Muscle layer of duodenum (tissue), 2 donors: ENCODE measurements at regions not wholly inside any gene's neighbourhood (a gene's known extent, or its start where the extent isn't known, plus 50 kb on each side); places are given as distances from the start of the nearest gene placed in this dataset.

Source experiments
- H3K27ac ChIP-seq: one replicate; pipeline ENCODE4 v1.7.0; 2013; ENCODE audit warnings: mild to moderate bottlenecking, low read length
- H3K27me3 ChIP-seq: one replicate; pipeline ENCODE4 v1.7.0; 2013; ENCODE audit warnings: low read depth, mild to moderate bottlenecking, control low read depth, low read length
- H3K36me3 ChIP-seq, 2 donors: one replicate each; pipeline ENCODE4 v1.7.0; 2013; ENCODE audit warnings: low read length in 2 of 2, control low read depth in 1 of 2, mild to moderate bottlenecking in 1 of 2; ENCODE audit not compliant: insufficient read depth in 2 of 2, control insufficient read depth in 1 of 2
- H3K4me1 ChIP-seq, 2 donors: one replicate each; pipeline ENCODE4 v1.7.0; 2013; ENCODE audit warnings: low read length in 2 of 2, mild to moderate bottlenecking in 2 of 2, control low read depth in 1 of 2, moderate library complexity in 1 of 2; ENCODE audit not compliant: insufficient read depth in 2 of 2, control insufficient read depth in 1 of 2
- H3K4me3 ChIP-seq, 2 donors: one replicate each; pipeline ENCODE4 v1.7.0; 2013; ENCODE audit warnings: low read length in 2 of 2, low read depth in 1 of 2, mild to moderate bottlenecking in 1 of 2
- H3K9me3 ChIP-seq, 2 donors: one replicate each; pipeline ENCODE4 v1.7.0; 2013; ENCODE audit warnings: low read length in 2 of 2, control low read depth in 1 of 2, mild to moderate bottlenecking in 1 of 2; ENCODE audit not compliant: control insufficient read depth in 1 of 2
- donor health status: healthy.

DNA sequence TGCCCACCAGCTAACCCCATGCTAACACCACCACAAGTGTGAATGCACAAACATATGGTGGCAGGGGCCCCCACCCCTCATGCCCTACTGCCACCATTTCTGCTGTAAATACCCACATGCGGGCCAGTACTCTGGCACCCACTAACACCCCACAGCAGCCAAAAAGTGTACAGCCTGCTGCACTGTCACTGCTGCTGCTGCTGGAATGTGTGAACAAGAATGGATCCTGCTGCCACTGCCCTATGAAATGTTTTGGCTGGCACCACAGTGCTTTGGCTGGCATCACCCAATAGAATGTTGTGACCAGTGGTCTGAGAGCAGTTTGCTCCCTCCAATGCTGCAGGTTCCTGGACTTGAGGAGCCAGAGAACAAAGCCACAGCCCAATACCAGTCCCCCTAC, 606.6 kb upstream of the SORCS1 start:
- Histone ChIP-seq H3K27ac (no peak overlapping the region), H3K9me3 (peaks cover 3 to 9% of the 10 kb centered on the region in 2 donors), H3K27me3 (no peaks in the 10 kb centered on the region), H3K4me3 (no peak overlapping the region), H3K4me1 (no peaks in the 10 kb centered on the region), H3K36me3 (no peaks in the 10 kb centered on the region)

DNA sequence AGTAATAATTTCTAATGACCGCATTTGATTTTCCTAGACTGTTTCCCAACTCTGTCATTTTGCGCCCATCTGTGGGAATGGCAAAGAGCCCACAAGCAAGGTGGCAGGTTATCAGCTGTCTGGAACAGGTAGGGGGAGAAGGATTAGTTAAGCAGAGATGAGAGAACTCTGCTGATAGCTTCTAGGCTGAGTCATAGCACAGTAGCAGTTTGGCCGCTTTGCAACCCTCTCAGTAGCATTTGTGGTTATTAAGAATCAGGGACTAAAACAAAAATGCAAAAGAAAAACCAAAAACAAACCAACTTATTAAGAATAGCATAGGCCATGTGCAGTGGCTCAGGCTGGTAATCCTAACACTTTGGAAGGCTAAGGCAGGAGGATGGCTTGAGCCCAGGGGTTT, 602.7 kb upstream of the SORCS1 start:
- Histone ChIP-seq H3K27me3 (no peaks in the 10 kb centered on the region), H3K9me3 (no peaks in the 10 kb centered on the region), H3K36me3 (no peaks in the 10 kb centered on the region), H3K4me3 (no peak overlapping the region), H3K27ac (no peak overlapping the region), H3K4me1 (no peaks in the 10 kb centered on the region)

DNA sequence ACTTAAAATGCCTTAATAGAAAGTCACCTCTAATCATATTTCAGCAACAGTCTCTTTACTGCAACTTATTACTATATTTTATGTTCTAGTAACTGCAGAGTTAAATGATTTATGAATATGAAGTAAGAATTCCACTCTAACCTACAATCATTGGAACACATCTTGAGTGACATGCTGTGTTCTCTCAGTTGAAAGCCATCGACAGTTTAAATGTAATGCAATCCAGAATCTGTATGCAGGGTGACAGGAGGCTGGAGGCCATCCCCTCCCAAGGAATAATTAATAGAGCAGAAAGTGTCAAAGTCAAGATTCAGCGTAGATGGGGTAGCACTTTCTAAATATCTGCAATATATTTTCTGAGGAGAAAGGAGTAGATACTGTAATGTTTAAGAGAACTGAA, 590.3 kb upstream of the SORCS1 start:
- no peaks in the 10 kb centered on the region for H3K4me1 ChIP-seq
- no peaks in the 10 kb centered on the region for H3K27me3 ChIP-seq
- H3K4me3 ChIP-seq: no peak overlapping the region
- H3K27ac ChIP-seq: no peak overlapping the region
- H3K36me3 ChIP-seq: no peaks in the 10 kb centered on the region
- no peaks in the 10 kb centered on the region for H3K9me3 ChIP-seq

DNA sequence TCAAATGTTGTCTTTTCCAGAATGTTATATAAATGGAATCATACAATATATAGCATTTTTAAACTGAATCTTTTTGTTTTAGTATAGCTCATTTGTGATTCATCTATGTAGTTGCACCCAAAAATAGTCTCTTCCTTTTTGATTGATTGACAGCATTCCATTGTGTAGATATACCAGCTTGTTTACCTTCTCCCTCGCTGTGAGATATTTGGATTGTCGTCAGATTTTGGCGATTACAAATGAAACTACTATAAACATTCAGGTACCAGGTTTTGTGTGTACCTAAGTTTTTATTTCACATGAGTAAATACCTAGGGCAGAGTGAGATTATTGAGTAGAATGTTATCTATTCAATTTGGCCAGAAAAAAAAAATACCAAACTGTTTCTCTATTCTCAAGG, 584.7 kb upstream of the SORCS1 start:
- Histone ChIP-seq H3K9me3 (no peaks in the 10 kb centered on the region), H3K27me3 (no peaks in the 10 kb centered on the region)

DNA sequence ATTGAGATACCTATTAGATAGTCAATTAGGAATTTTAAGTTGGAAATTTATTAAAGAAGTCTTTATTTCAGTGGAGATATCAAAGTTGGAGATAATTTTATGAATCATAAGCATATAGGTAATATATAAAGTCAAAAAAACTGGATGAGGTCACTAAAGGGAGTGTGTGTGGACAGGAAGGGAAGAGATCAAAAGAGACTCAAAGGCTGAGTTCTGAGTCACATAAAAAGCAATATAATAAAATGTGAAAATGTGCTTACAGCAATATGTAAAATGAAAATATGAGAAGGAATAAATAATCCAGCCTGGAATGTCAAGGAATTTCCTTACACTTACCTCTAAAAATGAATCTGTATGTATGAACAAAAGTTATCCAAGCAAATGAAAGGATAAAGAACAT, 583.3 kb upstream of the SORCS1 start:
- no peaks in the 10 kb centered on the region for H3K27me3 ChIP-seq
- H3K36me3 ChIP-seq: no peaks in the 10 kb centered on the region
- no peaks in the 10 kb centered on the region for H3K9me3 ChIP-seq
- H3K27ac ChIP-seq: no peak overlapping the region
- no peaks in the 10 kb centered on the region for H3K4me1 ChIP-seq
- no peak overlapping the region for H3K4me3 ChIP-seq

More for the DNA sequence above, 584.7 kb upstream of the SORCS1 start:
- H3K4me3 ChIP-seq: no peak overlapping the region
- no peak overlapping the region for H3K27ac ChIP-seq
- H3K36me3 ChIP-seq: no peaks in the 10 kb centered on the region
- H3K4me1 ChIP-seq: no peaks in the 10 kb centered on the region

DNA sequence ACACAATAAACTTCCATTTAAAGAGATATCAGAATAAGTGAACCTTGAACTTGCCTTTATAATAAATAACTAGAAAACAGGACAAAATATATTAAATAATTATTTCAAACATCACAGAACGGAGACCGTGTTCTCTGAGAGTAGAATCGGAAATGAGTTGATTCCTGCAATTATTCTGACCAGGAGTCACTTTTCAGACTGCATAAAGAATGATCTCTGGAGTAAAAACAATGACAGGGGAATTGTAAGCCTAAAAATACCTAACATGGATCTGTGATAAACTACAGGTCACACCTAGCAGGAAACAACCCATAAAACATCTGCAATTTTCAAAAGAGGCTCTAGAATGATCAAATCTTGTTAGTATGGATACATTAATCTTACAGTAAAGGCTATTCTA, 577.5 kb upstream of the SORCS1 start:
- Histone ChIP-seq H3K27me3 (no peaks in the 10 kb centered on the region), H3K4me1 (no peaks in the 10 kb centered on the region), H3K4me3 (no peak overlapping the region), H3K36me3 (no peaks in the 10 kb centered on the region), H3K9me3 (no peaks in the 10 kb centered on the region), H3K27ac (no peak overlapping the region)

DNA sequence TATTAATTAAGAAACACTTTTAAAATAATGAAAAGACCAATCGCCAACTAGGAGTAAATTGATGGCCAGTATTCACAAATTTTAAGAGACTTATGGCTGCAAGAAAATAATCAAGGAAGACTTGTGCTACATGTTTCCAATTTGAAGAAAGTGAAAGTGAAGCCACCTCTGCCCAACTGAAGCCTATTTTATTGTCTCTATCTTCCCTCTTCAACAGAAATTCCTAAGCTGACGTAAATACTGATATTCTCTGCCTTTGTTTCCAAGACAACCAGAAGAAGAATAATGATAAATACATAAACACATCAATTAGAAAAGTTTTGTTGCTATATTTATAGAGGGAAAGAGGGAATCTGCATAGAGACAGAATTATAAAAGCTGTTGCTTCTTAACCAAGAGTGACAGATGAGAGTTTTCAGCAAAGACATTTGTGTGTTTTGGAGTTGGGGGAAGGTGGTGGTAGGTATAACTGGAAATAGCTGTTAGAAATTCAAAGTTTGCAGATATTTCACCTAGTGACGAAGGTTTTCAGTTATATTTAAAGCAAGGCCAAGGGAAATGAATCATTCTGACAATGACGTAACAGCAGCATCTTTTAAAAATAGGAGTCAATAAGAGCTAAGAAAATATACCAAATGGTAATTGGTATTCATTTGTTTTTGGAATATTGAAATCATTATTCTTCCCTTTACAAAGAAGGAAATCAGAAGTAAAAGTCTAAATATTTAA, 576.6 kb upstream of the SORCS1 start:
- H3K27ac ChIP-seq: no peak overlapping the region
- no peaks in the 10 kb centered on the region for H3K4me1 ChIP-seq
- H3K27me3 ChIP-seq: no peaks in the 10 kb centered on the region
- no peaks in the 10 kb centered on the region for H3K36me3 ChIP-seq
- H3K4me3 ChIP-seq: peak overlapping the region in 1 of 2 donors; percentile 17
- no peaks in the 10 kb centered on the region for H3K9me3 ChIP-seq

DNA sequence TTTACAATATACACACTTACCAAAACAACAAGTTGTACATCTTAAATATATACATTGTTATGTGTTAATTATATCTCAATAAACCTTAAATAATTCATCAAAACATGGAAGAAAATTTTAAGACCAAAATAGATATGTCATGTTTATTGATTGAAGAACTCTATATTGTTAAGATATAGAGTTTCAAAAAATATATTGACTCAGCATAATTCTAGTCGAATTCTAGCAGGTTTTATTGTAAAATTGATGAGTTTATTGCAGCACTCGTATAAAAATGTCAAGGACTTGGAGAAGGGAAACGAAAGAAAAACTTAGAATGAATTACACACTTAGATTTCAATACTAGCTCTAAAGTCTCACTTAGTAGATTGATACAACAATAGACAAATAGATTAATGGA, 575.4 kb upstream of the SORCS1 start:
- H3K36me3 ChIP-seq: no peaks in the 10 kb centered on the region
- peaks cover 0 to 4% of the 10 kb centered on the region in 2 donors for H3K9me3 ChIP-seq
- H3K4me3 ChIP-seq: no peak overlapping the region
- H3K4me1 ChIP-seq: no peaks in the 10 kb centered on the region
- H3K27me3 ChIP-seq: no peaks in the 10 kb centered on the region
- H3K27ac ChIP-seq: no peak overlapping the region

DNA sequence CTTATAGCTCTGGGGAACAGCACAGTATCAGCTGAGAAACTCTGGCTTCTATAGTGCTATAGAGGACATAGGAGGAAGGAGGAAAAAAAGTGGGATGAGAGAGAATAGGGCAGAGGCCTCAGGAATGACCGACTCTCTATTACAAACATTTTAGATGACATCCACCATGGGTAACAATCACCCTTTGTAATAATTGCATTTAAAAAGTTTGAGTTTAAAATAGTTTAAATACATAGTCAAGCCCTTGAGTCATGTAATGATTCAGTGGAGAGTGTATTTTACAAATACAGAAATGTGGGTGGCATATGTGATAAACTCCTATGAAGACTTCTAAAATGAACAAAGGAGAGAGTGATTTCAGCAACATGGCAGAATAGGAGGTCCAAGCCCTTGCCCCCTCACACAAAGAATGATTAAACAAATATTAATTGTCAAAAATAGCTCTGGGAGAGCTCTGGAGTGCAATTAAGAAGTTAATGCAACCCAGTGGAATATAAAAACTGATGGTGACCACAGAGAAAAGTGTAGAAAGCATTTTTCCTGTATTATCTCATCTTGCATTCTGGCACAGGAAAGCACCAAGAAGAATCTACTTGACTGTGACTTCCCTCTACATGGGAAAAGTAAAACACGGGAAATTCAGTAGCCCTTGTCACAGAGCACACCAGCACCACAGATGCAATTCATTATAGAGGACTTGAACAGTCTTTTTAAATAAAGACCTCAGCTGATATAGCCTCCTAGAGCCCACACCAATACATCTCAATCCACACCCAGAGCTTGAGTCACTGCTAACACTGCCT, 569.0 kb upstream of the SORCS1 start:
- H3K27ac ChIP-seq: no peak overlapping the region
- H3K4me1 ChIP-seq: no peaks in the 10 kb centered on the region
- H3K36me3 ChIP-seq: no peaks in the 10 kb centered on the region
- H3K9me3 ChIP-seq: peaks cover 5 to 9% of the 10 kb centered on the region in 2 donors
- no peaks in the 10 kb centered on the region for H3K27me3 ChIP-seq
- H3K4me3 ChIP-seq: no peak overlapping the region

DNA sequence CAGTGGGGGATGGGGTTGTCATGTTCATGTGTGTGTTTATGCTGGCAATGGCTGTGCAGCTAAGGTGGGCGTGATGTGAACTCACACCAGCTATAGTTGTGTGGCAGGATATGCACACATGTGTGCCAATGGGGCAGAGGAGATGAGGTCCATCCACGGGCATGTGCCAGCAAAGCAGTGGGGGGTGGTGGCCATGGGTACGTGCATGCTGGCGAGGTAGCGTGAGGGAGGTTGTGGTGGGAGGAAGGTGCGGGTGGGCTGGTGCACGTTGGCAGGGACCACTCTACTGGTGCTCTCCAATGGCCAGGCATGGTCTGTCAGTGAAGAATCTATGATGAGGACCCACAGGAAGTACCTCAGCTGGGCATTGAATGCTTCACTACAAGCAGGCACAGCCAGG, 567.5 kb upstream of the SORCS1 start:
- Histone ChIP-seq H3K4me3 (no peak overlapping the region), H3K27ac (no peak overlapping the region), H3K4me1 (no peaks in the 10 kb centered on the region), H3K27me3 (no peaks in the 10 kb centered on the region), H3K36me3 (no peaks in the 10 kb centered on the region), H3K9me3 (peaks cover 5 to 9% of the 10 kb centered on the region in 2 donors)

DNA sequence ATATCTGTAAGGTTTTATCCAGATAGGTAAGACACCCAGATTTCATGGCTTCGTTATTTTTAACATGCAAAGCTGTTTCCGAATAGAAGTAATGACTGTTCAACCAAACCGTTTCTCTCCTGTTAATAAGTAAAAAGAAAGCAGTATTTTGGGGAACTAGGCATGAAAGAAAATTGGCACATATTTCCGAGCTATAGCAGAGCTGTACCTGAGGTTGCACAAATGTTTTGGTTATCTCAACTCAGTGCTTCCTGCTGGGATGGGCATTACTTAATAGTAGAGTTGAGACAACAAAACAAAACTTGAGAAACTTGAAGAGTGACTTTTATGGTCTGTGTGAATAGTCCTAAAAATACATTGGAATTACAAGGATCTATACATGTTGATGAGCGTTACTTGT, 564.3 kb upstream of the SORCS1 start:
- H3K27ac ChIP-seq: no peak overlapping the region
- peaks cover 0 to under 1% of the 10 kb centered on the region in 2 donors for H3K9me3 ChIP-seq
- H3K4me1 ChIP-seq: no peaks in the 10 kb centered on the region
- H3K4me3 ChIP-seq: no peak overlapping the region
- no peaks in the 10 kb centered on the region for H3K27me3 ChIP-seq
- H3K36me3 ChIP-seq: no peaks in the 10 kb centered on the region
